ENCODE measurements at regions not wholly inside any gene's neighbourhood (a gene's known extent, or its start where the extent isn't known, plus 50 kb on each side); places are given as distances from the start of the nearest gene placed in this dataset.
A peak's percentile ranks its signal among the peaks of the same experiment; 100 is the strongest.

- no peaks in the 10 kb centered on the region for H3K27me3 ChIP-seq
- H3K9me3 ChIP-seq, result peaks cover 11% of the 10 kb centered on the region; the same call in 1 of the 2 replicates
- DNase-seq, result peak; percentile 77
- no peaks in the 10 kb centered on the region for H3K36me3 ChIP-seq
- no peak overlapping the region for H3K4me3 ChIP-seq
Measured at GRCh38 chr15:100759106-100759505, 120.5 kb upstream of the ALDH1A3 start.

GRCh38 chr15:100759698-100760356, 119.8 kb upstream of the ALDH1A3 start:
- H3K4me3 ChIP-seq, result no peak overlapping the region
- H3K27me3 ChIP-seq, result no peaks in the 10 kb centered on the region
- no peaks in the 10 kb centered on the region for H3K36me3 ChIP-seq
- DNase-seq, result peak; percentile 76
- H3K9me3 ChIP-seq, result peaks cover 11% of the 10 kb centered on the region; the same call in 1 of the 2 replicates

- H3K4me3 ChIP-seq, result no peak overlapping the region
- no peaks in the 10 kb centered on the region for H3K27me3 ChIP-seq
- no peak for DNase-seq
- peaks cover 7% of the 10 kb centered on the region; the same call in 1 of the 2 replicates for H3K9me3 ChIP-seq
- H3K36me3 ChIP-seq, result no peaks in the 10 kb centered on the region
Measured at GRCh38 chr15:100760357-100760903, 119.2 kb upstream of the ALDH1A3 start.

GRCh38 chr15:100761290-100761935, 118.2 kb upstream of the ALDH1A3 start:
- Histone ChIP-seq H3K36me3 (no peaks in the 10 kb centered on the region), H3K9me3 (0 out of 2 replicates have a peak, but pooled peaks cover 6% of the 10 kb centered on the region), H3K4me3 (no peak overlapping the region), H3K27me3 (no peaks in the 10 kb centered on the region)
- DNase-seq, result no peak

GRCh38 chr15:100762289-100762688, 117.3 kb upstream of the ALDH1A3 start:
- no peak for DNase-seq
- Histone ChIP-seq H3K27me3 (no peaks in the 10 kb centered on the region), H3K36me3 (no peaks in the 10 kb centered on the region), H3K4me3 (no peak overlapping the region), H3K9me3 (no peaks in the 10 kb centered on the region)

- Histone ChIP-seq H3K9me3 (no peaks in the 10 kb centered on the region), H3K36me3 (no peaks in the 10 kb centered on the region), H3K27me3 (no peaks in the 10 kb centered on the region), H3K4me3 (no peak overlapping the region)
- no peak for DNase-seq
Measured at GRCh38 chr15:100762913-100763834, 116.5 kb upstream of the ALDH1A3 start.

GRCh38 chr15:100763835-100764750, 115.5 kb upstream of the ALDH1A3 start:
- DNase-seq, result no peak

GRCh38 chr15:100764778-100765466, 114.7 kb upstream of the ALDH1A3 start:
- Histone ChIP-seq H3K4me3 (no peak overlapping the region), H3K27me3 (no peaks in the 10 kb centered on the region), H3K9me3 (no peaks in the 10 kb centered on the region), H3K36me3 (no peaks in the 10 kb centered on the region)
- DNase-seq, result peak; percentile 73

More at GRCh38 chr15:100763835-100764750, 115.5 kb upstream of the ALDH1A3 start:
- Histone ChIP-seq H3K27me3 (no peaks in the 10 kb centered on the region), H3K36me3 (no peaks in the 10 kb centered on the region), H3K9me3 (no peaks in the 10 kb centered on the region), H3K4me3 (no peak overlapping the region)

GRCh38 chr15:100765467-100766241, 114.0 kb upstream of the ALDH1A3 start:
- no peak for DNase-seq
- Histone ChIP-seq H3K9me3 (no peaks in the 10 kb centered on the region), H3K27me3 (no peaks in the 10 kb centered on the region), H3K36me3 (no peaks in the 10 kb centered on the region), H3K4me3 (no peak overlapping the region)

- H3K4me3 ChIP-seq, result no peak overlapping the region
- no peak for DNase-seq
- H3K9me3 ChIP-seq, result no peaks in the 10 kb centered on the region
- H3K27me3 ChIP-seq, result no peaks in the 10 kb centered on the region
- H3K36me3 ChIP-seq, result no peaks in the 10 kb centered on the region
Measured at GRCh38 chr15:100766243-100767000, 113.2 kb upstream of the ALDH1A3 start.

GRCh38 chr15:100767001-100767825, 112.4 kb upstream of the ALDH1A3 start:
- no peak for DNase-seq
- Histone ChIP-seq H3K36me3 (no peaks in the 10 kb centered on the region), H3K27me3 (no peaks in the 10 kb centered on the region), H3K9me3 (no peaks in the 10 kb centered on the region), H3K4me3 (no peak overlapping the region)

- Histone ChIP-seq H3K27me3 (no peaks in the 10 kb centered on the region), H3K4me3 (no peak overlapping the region), H3K36me3 (no peaks in the 10 kb centered on the region), H3K9me3 (no peaks in the 10 kb centered on the region)
- DNase-seq, result no peak
Measured at GRCh38 chr15:100768501-100768931, 111.1 kb upstream of the ALDH1A3 start.
